ENCODE measurements at regions not wholly inside any gene's neighbourhood (a gene's known extent, or its start where the extent isn't known, plus 50 kb on each side); places are given as distances from the start of the nearest gene placed in this dataset.

DNA sequence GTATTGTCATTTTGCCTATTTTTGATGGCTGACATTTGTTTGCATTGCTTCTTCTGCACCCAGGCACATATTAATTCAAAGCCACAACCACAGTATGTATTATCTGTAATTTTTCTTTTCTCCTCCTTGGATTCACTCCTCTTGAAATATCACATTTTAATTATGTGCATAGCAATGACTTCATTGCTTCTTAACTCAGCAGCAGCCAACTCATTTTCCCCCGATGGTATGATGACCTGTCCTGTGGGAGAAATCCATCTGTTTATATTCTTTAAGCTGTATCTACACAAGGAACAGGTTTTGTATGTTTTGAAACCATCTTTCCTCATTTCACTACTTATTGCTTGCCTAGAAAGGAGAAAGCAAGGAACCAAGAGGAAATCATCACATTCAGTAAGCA, 588.8 kb downstream of the INHBA start:
- no peak for TF ChIP-seq SMC3 (conservative IDR thresholded peaks at IDR 0.05; ENCODE audit: poor library complexity)
- TF ChIP-seq TAF1 (IDR thresholded peaks at IDR 0.05; ENCODE audit: low read depth), result no peak
- TF ChIP-seq POLR2AphosphoS5 (IDR thresholded peaks at IDR 0.05), result no peak
- TF ChIP-seq RAD21 (conservative IDR thresholded peaks at IDR 0.05), result no peak
- TF ChIP-seq EZH2 (IDR thresholded peaks at IDR 0.05; ENCODE audit: borderline replicate concordance, insufficient read depth, low read length, poor library complexity, severe bottlenecking), result no peak
- TF ChIP-seq EP300 (conservative IDR thresholded peaks at IDR 0.05; ENCODE audit: poor library complexity, severe bottlenecking), result no peak
- TF ChIP-seq, protein P1, sequence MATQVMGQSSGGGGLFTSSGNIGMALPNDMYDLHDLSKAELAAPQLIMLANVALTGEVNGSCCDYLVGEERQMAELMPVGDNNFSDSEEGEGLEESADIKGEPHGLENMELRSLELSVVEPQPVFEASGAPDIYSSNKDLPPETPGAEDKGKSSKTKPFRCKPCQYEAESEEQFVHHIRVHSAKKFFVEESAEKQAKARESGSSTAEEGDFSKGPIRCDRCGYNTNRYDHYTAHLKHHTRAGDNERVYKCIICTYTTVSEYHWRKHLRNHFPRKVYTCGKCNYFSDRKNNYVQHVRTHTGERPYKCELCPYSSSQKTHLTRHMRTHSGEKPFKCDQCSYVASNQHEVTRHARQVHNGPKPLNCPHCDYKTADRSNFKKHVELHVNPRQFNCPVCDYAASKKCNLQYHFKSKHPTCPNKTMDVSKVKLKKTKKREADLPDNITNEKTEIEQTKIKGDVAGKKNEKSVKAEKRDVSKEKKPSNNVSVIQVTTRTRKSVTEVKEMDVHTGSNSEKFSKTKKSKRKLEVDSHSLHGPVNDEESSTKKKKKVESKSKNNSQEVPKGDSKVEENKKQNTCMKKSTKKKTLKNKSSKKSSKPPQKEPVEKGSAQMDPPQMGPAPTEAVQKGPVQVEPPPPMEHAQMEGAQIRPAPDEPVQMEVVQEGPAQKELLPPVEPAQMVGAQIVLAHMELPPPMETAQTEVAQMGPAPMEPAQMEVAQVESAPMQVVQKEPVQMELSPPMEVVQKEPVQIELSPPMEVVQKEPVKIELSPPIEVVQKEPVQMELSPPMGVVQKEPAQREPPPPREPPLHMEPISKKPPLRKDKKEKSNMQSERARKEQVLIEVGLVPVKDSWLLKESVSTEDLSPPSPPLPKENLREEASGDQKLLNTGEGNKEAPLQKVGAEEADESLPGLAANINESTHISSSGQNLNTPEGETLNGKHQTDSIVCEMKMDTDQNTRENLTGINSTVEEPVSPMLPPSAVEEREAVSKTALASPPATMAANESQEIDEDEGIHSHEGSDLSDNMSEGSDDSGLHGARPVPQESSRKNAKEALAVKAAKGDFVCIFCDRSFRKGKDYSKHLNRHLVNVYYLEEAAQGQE (IDR thresholded peaks at IDR 0.05; ENCODE audit: borderline replicate concordance), result no peak
- TF ChIP-seq, protein P2, sequence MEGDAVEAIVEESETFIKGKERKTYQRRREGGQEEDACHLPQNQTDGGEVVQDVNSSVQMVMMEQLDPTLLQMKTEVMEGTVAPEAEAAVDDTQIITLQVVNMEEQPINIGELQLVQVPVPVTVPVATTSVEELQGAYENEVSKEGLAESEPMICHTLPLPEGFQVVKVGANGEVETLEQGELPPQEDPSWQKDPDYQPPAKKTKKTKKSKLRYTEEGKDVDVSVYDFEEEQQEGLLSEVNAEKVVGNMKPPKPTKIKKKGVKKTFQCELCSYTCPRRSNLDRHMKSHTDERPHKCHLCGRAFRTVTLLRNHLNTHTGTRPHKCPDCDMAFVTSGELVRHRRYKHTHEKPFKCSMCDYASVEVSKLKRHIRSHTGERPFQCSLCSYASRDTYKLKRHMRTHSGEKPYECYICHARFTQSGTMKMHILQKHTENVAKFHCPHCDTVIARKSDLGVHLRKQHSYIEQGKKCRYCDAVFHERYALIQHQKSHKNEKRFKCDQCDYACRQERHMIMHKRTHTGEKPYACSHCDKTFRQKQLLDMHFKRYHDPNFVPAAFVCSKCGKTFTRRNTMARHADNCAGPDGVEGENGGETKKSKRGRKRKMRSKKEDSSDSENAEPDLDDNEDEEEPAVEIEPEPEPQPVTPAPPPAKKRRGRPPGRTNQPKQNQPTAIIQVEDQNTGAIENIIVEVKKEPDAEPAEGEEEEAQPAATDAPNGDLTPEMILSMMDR (IDR thresholded peaks at IDR 0.05; ENCODE audit: poor library complexity, severe bottlenecking), result no peak
- no peak for TF ChIP-seq MXI1 (conservative IDR thresholded peaks at IDR 0.05; ENCODE audit: poor library complexity, severe bottlenecking)
- no peaks in the 10 kb centered on the region for H3K9me3 ChIP-seq (ENCODE audit: low read length)
- no peak overlapping the region for H3K9ac ChIP-seq (ENCODE audit: low read length)
- H4K20me1 ChIP-seq (ENCODE audit: insufficient read depth), result no peaks in the 10 kb centered on the region
- peaks cover 3% of the 10 kb centered on the region for H3F3A ChIP-seq (ENCODE audit: insufficient read depth, low read length, poor library complexity, severe bottlenecking)
- H3K27ac ChIP-seq (ENCODE audit: low read length), result peak overlapping the region; percentile 25
- peak overlapping the region; percentile 43 for H3K4me3 ChIP-seq (ENCODE audit: low read length)
- H3K9me2 ChIP-seq (ENCODE audit: insufficient read depth, low read length), result no peaks in the 10 kb centered on the region
- H3K4me2 ChIP-seq (ENCODE audit: low read length), result peak overlapping the region; percentile 15
- no peak overlapping the region for H2AFZ ChIP-seq (ENCODE audit: low read depth, low read length)
- H3K79me2 ChIP-seq (replicated peaks; ENCODE audit: insufficient read depth, low read length), result no peaks in the 10 kb centered on the region
- H3K27me3 ChIP-seq (ENCODE audit: insufficient read depth, low read depth, low read length), result no peaks in the 10 kb centered on the region
- no peaks in the 10 kb centered on the region for H3K36me3 ChIP-seq (ENCODE audit: insufficient read depth, low read length)

DNA sequence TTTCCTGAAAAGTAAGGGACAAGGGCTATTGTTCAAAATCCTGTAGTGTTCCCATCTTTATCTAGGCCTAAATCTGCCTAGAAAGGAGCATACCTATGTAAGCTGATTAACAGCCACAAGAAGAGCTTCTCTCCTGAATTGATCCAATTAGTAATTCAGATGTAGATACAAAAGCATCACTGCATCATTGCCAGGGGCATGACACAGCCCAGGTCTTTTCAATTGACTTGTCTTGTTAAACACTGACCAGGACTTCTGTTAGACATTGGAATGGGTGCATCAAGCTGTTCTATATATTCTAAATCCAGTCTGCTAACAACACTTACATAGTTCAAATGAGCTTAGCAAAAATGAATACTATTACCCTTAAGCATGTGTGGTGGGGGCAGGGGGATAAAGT, 589.2 kb downstream of the INHBA start:
- Histone ChIP-seq H3K36me3 (ENCODE audit: insufficient read depth, low read length) (no peaks in the 10 kb centered on the region), H3K79me2 (replicated peaks; ENCODE audit: insufficient read depth, low read length) (no peaks in the 10 kb centered on the region), H4K20me1 (ENCODE audit: insufficient read depth) (no peaks in the 10 kb centered on the region), H3K4me2 (ENCODE audit: low read length) (peak overlapping the region; percentile 15), H3K9me3 (ENCODE audit: low read length) (no peaks in the 10 kb centered on the region), H3K27ac (ENCODE audit: low read length) (peak overlapping the region; percentile 25), H2AFZ (ENCODE audit: low read depth, low read length) (no peak overlapping the region), H3K27me3 (ENCODE audit: insufficient read depth, low read depth, low read length) (no peaks in the 10 kb centered on the region), H3F3A (ENCODE audit: insufficient read depth, low read length, poor library complexity, severe bottlenecking) (peaks cover 3% of the 10 kb centered on the region), H3K4me3 (ENCODE audit: low read length) (peak overlapping the region; percentile 43), H3K9ac (ENCODE audit: low read length) (no peak overlapping the region), H3K9me2 (ENCODE audit: insufficient read depth, low read length) (no peaks in the 10 kb centered on the region)
- TF ChIP-seq SMC3 (conservative IDR thresholded peaks at IDR 0.05; ENCODE audit: poor library complexity), result no peak
- TF ChIP-seq, protein P1 (IDR thresholded peaks at IDR 0.05; ENCODE audit: borderline replicate concordance), result no peak
- TF ChIP-seq, protein P2 (IDR thresholded peaks at IDR 0.05; ENCODE audit: poor library complexity, severe bottlenecking), result no peak
- TF ChIP-seq MXI1 (conservative IDR thresholded peaks at IDR 0.05; ENCODE audit: poor library complexity, severe bottlenecking), result no peak
- TF ChIP-seq TAF1 (IDR thresholded peaks at IDR 0.05; ENCODE audit: low read depth), result no peak
- no peak for TF ChIP-seq POLR2AphosphoS5 (IDR thresholded peaks at IDR 0.05)
- no peak for TF ChIP-seq RAD21 (conservative IDR thresholded peaks at IDR 0.05)
- no peak for TF ChIP-seq EZH2 (IDR thresholded peaks at IDR 0.05; ENCODE audit: borderline replicate concordance, insufficient read depth, low read length, poor library complexity, severe bottlenecking)
- no peak for TF ChIP-seq EP300 (conservative IDR thresholded peaks at IDR 0.05; ENCODE audit: poor library complexity, severe bottlenecking)

All from neural cell (in vitro differentiated cells).